ENCODE measurements at regions not wholly inside any gene's neighbourhood (a gene's known extent, or its start where the extent isn't known, plus 50 kb on each side); places are given as distances from the start of the nearest gene placed in this dataset.

GRCh38 chr1:55445416-55445815, 230.3 kb upstream of the USP24 start:
- WGBS, 2 experiments (ENCODE audit: extremely low coverage in 1 of 2, insufficient coverage in 1 of 2, insufficient read length in 1 of 2, insufficient replicate concordance in 2 of 2, low coverage in 1 of 2, low lambda C conversion rate in 2 of 2, missing lambda C conversion rate in 1 of 2), result 95% methylated on average over 2 of the region's 2 CpGs; no CpG with 5 or more reads in 1 of the 2 experiments
- TF ChIP-seq KDM1A (IDR thresholded peaks at IDR 0.05; ENCODE audit: borderline replicate concordance, low read length) (no peak), E2F6 (IDR thresholded peaks at IDR 0.05) (no peak), TAF7 (optimal IDR thresholded peaks at IDR 0.05; ENCODE audit: borderline replicate concordance, low read depth, low read length) (no peak), POLR2AphosphoS5 (IDR thresholded peaks at IDR 0.05; ENCODE audit: low read depth, low read length) (no peak), YY1 (IDR thresholded peaks at IDR 0.05; ENCODE audit: low read depth, low read length) (no peak), RBBP5 (IDR thresholded peaks at IDR 0.05; ENCODE audit: borderline replicate concordance, low read depth, low read length) (no peak), PHF8 (conservative IDR thresholded peaks at IDR 0.05; ENCODE audit: low read depth, low read length) (no peak), BACH1 (IDR thresholded peaks at IDR 0.05; ENCODE audit: low read length) (no peak)
- POLR2A ChIA-PET (ENCODE audit: partially characterized antibody), result no interaction called here

More at GRCh38 chr1:55445416-55445815, 230.3 kb upstream of the USP24 start:
- H2BK5ac ChIP-seq (ENCODE audit: low read depth, low read length), result no peak overlapping the region
- no peak overlapping the region for H3K23ac ChIP-seq (ENCODE audit: insufficient read length)
- no peak overlapping the region for H3K14ac ChIP-seq (ENCODE audit: insufficient read length)
- no peaks in the 10 kb centered on the region for H3K36me3 ChIP-seq (ENCODE audit: control insufficient read depth in 2 of 4, insufficient read depth in 4 of 4, low read length in 3 of 4)
- H3K27ac ChIP-seq (ENCODE audit: low read depth, low read length), result no peak overlapping the region
- no peak overlapping the region for H3K9ac ChIP-seq (replicated peaks in 1 of 4; ENCODE audit: extremely low read depth in 1 of 4, low read depth in 3 of 4, low read length in 3 of 4)
- H3K79me1 ChIP-seq (ENCODE audit: low read depth, low read length), result no peaks in the 10 kb centered on the region
- H3K23me2 ChIP-seq (ENCODE audit: low read depth, low read length), result no peaks in the 10 kb centered on the region
- H4K8ac ChIP-seq (ENCODE audit: extremely low read depth, insufficient read depth, low read length), result no peak overlapping the region
- no peak overlapping the region for H3K4ac ChIP-seq (replicated peaks; ENCODE audit: insufficient read length, low read depth, low read length)
- H2AK5ac ChIP-seq (ENCODE audit: low read depth, low read length), result no peak overlapping the region
- no peak overlapping the region for H2BK20ac ChIP-seq (ENCODE audit: low read length)
- no peak overlapping the region for H3K56ac ChIP-seq (replicated peaks; ENCODE audit: insufficient read length, low read depth, low read length)
- no peaks in the 10 kb centered on the region for H3K9me3 ChIP-seq (ENCODE audit: insufficient read depth in 2 of 2, low read depth in 1 of 2, low read length in 1 of 2)
- no peak overlapping the region for H3K4me2 ChIP-seq (ENCODE audit: insufficient read depth in 1 of 2, low read depth in 2 of 2, low read length in 2 of 2)
- FAIRE-seq (no peak), DNase-seq (ENCODE audit: low read depth in 1 of 2, low spot score in 2 of 2) (no peak)
- no peak overlapping the region for H4K91ac ChIP-seq (replicated peaks; ENCODE audit: insufficient read length, low read length)
- H2AFZ ChIP-seq (ENCODE audit: low read length), result no peak overlapping the region; the same call in 1 of the 2 replicates
- H4K5ac ChIP-seq (ENCODE audit: insufficient read length, low read depth, low read length), result no peak overlapping the region
- H3K18ac ChIP-seq (ENCODE audit: extremely low read depth, low read length), result no peak overlapping the region
- H2BK120ac ChIP-seq (replicated peaks; ENCODE audit: low read depth, low read length), result no peak overlapping the region
- no peaks in the 10 kb centered on the region for H3K4me1 ChIP-seq (replicated peaks in 1 of 4; ENCODE audit: control insufficient read depth in 3 of 4, insufficient read depth in 4 of 4, low read length in 3 of 4)
- no peaks in the 10 kb centered on the region for H3K79me2 ChIP-seq (ENCODE audit: control insufficient read depth in 1 of 2, insufficient read depth in 2 of 2, low read length in 2 of 2)
- H4K20me1 ChIP-seq (replicated peaks in 1 of 2; ENCODE audit: control insufficient read depth in 1 of 2, insufficient read depth in 2 of 2, low read length in 2 of 2), result no peaks in the 10 kb centered on the region
- H2BK15ac ChIP-seq (ENCODE audit: low read length), result no peak overlapping the region
- no peak overlapping the region for H3K4me3 ChIP-seq (ENCODE audit: extremely low read depth in 1 of 4, insufficient read depth in 2 of 4, low read depth in 3 of 4, low read length in 4 of 4)
- H2BK12ac ChIP-seq (ENCODE audit: low read depth, low read length), result no peak overlapping the region
- no peaks in the 10 kb centered on the region for H3K27me3 ChIP-seq (replicated peaks in 1 of 4; ENCODE audit: control insufficient read depth in 3 of 4, extremely low read depth in 1 of 4, insufficient read depth in 3 of 4, low read length in 3 of 4)
- CTCF ChIA-PET (ENCODE audit: partially characterized antibody), result interaction anchor here (0.9 kb wide), 2 partner anchors 28 to 344 kb away, joined by 3 read pairs; no protein-coding TSS in a partner anchor
